ENCODE measurements at regions not wholly inside any gene's neighbourhood (a gene's known extent, or its start where the extent isn't known, plus 50 kb on each side); places are given as distances from the start of the nearest gene placed in this dataset.

- H2AK5ac ChIP-seq (ENCODE audit: low read depth, low read length), result no peak overlapping the region
- H2BK5ac ChIP-seq (ENCODE audit: low read depth, low read length), result no peak overlapping the region
- no peak overlapping the region for H3K14ac ChIP-seq (ENCODE audit: insufficient read length)
- H3K4me1 ChIP-seq (replicated peaks in 1 of 4; ENCODE audit: control insufficient read depth in 3 of 4, insufficient read depth in 4 of 4, low read length in 3 of 4), result no peaks in the 10 kb centered on the region
- no peak overlapping the region for H2AFZ ChIP-seq (ENCODE audit: low read length)
- no peak overlapping the region for H4K5ac ChIP-seq (ENCODE audit: insufficient read length, low read depth, low read length)
- no peak overlapping the region for H4K91ac ChIP-seq (replicated peaks; ENCODE audit: insufficient read length, low read length)
- no peak overlapping the region for H2BK15ac ChIP-seq (ENCODE audit: low read length)
- DNase-seq (ENCODE audit: low read depth in 1 of 2, low spot score in 2 of 2), result no peak
- H3K9me3 ChIP-seq (ENCODE audit: insufficient read depth in 2 of 2, low read depth in 1 of 2, low read length in 1 of 2), result no peaks in the 10 kb centered on the region
- no peak overlapping the region for H3K56ac ChIP-seq (replicated peaks; ENCODE audit: insufficient read length, low read depth, low read length)
- H3K4me3 ChIP-seq (ENCODE audit: extremely low read depth in 1 of 4, insufficient read depth in 2 of 4, low read depth in 3 of 4, low read length in 4 of 4), result no peak overlapping the region
- H4K8ac ChIP-seq (ENCODE audit: extremely low read depth, insufficient read depth, low read length), result no peak overlapping the region
- TF ChIP-seq EZH2 (IDR thresholded peaks at IDR 0.05; ENCODE audit: low read depth, low read length, severe bottlenecking) (no peak), E2F6 (IDR thresholded peaks at IDR 0.05) (no peak), SIN3A (conservative IDR thresholded peaks at IDR 0.05 in 1 of 2, IDR thresholded peaks at IDR 0.05 in 1 of 2; ENCODE audit: low read depth in 1 of 2, low read length in 2 of 2) (no peak), RNF2 (IDR thresholded peaks at IDR 0.05; ENCODE audit: borderline replicate concordance, low read depth, low read length, missing control alignments, poor library complexity, severe bottlenecking) (no peak), CHD2 (IDR thresholded peaks at IDR 0.05; ENCODE audit: low read length) (no peak), BRCA1 (IDR thresholded peaks at IDR 0.05; ENCODE audit: low read depth, low read length) (no peak)
- H2BK20ac ChIP-seq (ENCODE audit: low read length), result no peak overlapping the region
- H2BK120ac ChIP-seq (replicated peaks; ENCODE audit: low read depth, low read length), result no peak overlapping the region
- WGBS, 2 experiments (ENCODE audit: extremely low coverage in 1 of 2, insufficient coverage in 1 of 2, insufficient read length in 1 of 2, insufficient replicate concordance in 2 of 2, low coverage in 1 of 2, low lambda C conversion rate in 2 of 2, missing lambda C conversion rate in 1 of 2), result 86% methylated on average over 5 of the region's 5 CpGs; no CpG with 5 or more reads in 1 of the 2 experiments
- no peak overlapping the region for H3K9ac ChIP-seq (replicated peaks in 1 of 4; ENCODE audit: extremely low read depth in 1 of 4, low read depth in 3 of 4, low read length in 3 of 4)
- no peak overlapping the region for H2BK12ac ChIP-seq (ENCODE audit: low read depth, low read length)
- H3K18ac ChIP-seq (ENCODE audit: extremely low read depth, low read length), result no peak overlapping the region
- H3K79me2 ChIP-seq (ENCODE audit: control insufficient read depth in 1 of 2, insufficient read depth in 2 of 2, low read length in 2 of 2), result peaks cover 0 to 2% of the 10 kb centered on the region in 2 experiments; a peak in 1 of 4 replicates
- H3K27me3 ChIP-seq (replicated peaks in 1 of 4; ENCODE audit: control insufficient read depth in 3 of 4, extremely low read depth in 1 of 4, insufficient read depth in 3 of 4, low read length in 3 of 4), result no peaks in the 10 kb centered on the region
- no peak overlapping the region for H3K27ac ChIP-seq (ENCODE audit: low read depth, low read length)
- H4K20me1 ChIP-seq (replicated peaks in 1 of 2; ENCODE audit: control insufficient read depth in 1 of 2, insufficient read depth in 2 of 2, low read length in 2 of 2), result peaks cover 0 to 2% of the 10 kb centered on the region in 2 experiments
- no peak overlapping the region for H3K4me2 ChIP-seq (ENCODE audit: insufficient read depth in 1 of 2, low read depth in 2 of 2, low read length in 2 of 2)
- no peak overlapping the region for H3K23ac ChIP-seq (ENCODE audit: insufficient read length)
- FAIRE-seq, result no peak
- ChIA-PET POLR2A (ENCODE audit: partially characterized antibody) (no interaction called here), CTCF (ENCODE audit: partially characterized antibody) (interaction anchor here (0.5 to 6.2 kb wide), 13 partner anchors 9 to 272 kb away, joined by 3 to 84 read pairs (median 4); no protein-coding TSS in a partner anchor)
- no peaks in the 10 kb centered on the region for H3K79me1 ChIP-seq (ENCODE audit: low read depth, low read length)
- H3K4ac ChIP-seq (replicated peaks; ENCODE audit: insufficient read length, low read depth, low read length), result no peak overlapping the region
- H3K36me3 ChIP-seq (ENCODE audit: control insufficient read depth in 2 of 4, insufficient read depth in 4 of 4, low read length in 3 of 4), result no peaks in the 10 kb centered on the region; a peak in 1 of 8 replicates
- peaks cover 4% of the 10 kb centered on the region; the same call in 1 of the 2 replicates for H3K23me2 ChIP-seq (ENCODE audit: low read depth, low read length)
Observed at GRCh38 chr18:46386788-46387187, 270.2 kb downstream of the LOXHD1 start.

Data from H1 (cell line).